ENCODE measurements at regions not wholly inside any gene's neighbourhood (a gene's known extent, or its start where the extent isn't known, plus 50 kb on each side); places are given as distances from the start of the nearest gene placed in this dataset.
A peak's percentile ranks its signal among the peaks of the same experiment; 100 is the strongest.

- no peaks in the 10 kb centered on the region for H3K27me3 ChIP-seq
- peaks cover 0 to 4% (median 0%) of the 10 kb centered on the region in 3 donors for H3K9me3 ChIP-seq
- TF ChIP-seq CTCF (IDR thresholded peaks at IDR 0.05), result no peak
- intact Hi-C loops (cut with DNase I; ENCODE audit: low total_unique reads), result no loop called here
- peak in 1 of 2 donors; percentile 1 for DNase-seq
- no peaks in the 10 kb centered on the region for H3K36me3 ChIP-seq
- H3K4me1 ChIP-seq, result peaks cover 0 to 12% (median 5%) of the 10 kb centered on the region in 4 donors
- H3K27ac ChIP-seq, result no peak overlapping the region
- no peak overlapping the region for H3K4me3 ChIP-seq
These were observed 77.5 kb downstream of the RPLP1 start for GRCh38 chr15:69529961-69530633.

- intact Hi-C loops (cut with DNase I; ENCODE audit: low total_unique reads), result no loop called here
- H3K4me1 ChIP-seq, result peaks cover 0 to 12% (median 5%) of the 10 kb centered on the region in 4 donors
- H3K27ac ChIP-seq, result no peak overlapping the region
- H3K27me3 ChIP-seq, result no peaks in the 10 kb centered on the region
- H3K9me3 ChIP-seq, result peaks cover 0 to under 1% (median 0%) of the 10 kb centered on the region in 3 donors
- no peaks in the 10 kb centered on the region for H3K36me3 ChIP-seq
- no peak overlapping the region for H3K4me3 ChIP-seq
- peak in 1 of 2 donors; percentile 41 for DNase-seq
- TF ChIP-seq CTCF (IDR thresholded peaks at IDR 0.05), result no peak
These were observed 78.5 kb downstream of the RPLP1 start for GRCh38 chr15:69530991-69531664.

DNA sequence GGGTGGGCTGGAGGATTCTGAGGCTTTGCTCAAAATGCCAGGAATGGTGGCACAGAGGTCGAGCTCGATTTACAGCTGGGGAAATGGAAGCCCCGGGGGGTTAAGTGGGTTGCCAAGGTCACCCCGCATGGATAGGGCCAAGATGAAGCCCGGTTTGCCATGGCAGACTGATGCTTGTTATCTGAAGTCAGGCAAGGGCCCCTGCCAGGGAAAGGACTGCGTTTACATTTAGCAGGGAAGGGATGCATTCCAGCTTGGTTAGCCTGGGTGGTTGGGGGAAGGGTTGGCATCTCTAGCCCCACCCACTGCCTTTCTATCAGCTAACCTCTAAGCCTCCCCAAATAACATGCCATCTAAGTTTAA, 79.0 kb downstream of the RPLP1 start:
- peaks cover 0 to 12% (median 5%) of the 10 kb centered on the region in 4 donors for H3K4me1 ChIP-seq
- no peaks in the 10 kb centered on the region for H3K9me3 ChIP-seq
- no peaks in the 10 kb centered on the region for H3K27me3 ChIP-seq
- TF ChIP-seq CTCF (IDR thresholded peaks at IDR 0.05), result no peak
- H3K27ac ChIP-seq, result no peak overlapping the region
- H3K36me3 ChIP-seq, result no peaks in the 10 kb centered on the region
- intact Hi-C loops (cut with DNase I; ENCODE audit: low total_unique reads), result no loop called here
- no peak for DNase-seq
- no peak overlapping the region for H3K4me3 ChIP-seq

DNA sequence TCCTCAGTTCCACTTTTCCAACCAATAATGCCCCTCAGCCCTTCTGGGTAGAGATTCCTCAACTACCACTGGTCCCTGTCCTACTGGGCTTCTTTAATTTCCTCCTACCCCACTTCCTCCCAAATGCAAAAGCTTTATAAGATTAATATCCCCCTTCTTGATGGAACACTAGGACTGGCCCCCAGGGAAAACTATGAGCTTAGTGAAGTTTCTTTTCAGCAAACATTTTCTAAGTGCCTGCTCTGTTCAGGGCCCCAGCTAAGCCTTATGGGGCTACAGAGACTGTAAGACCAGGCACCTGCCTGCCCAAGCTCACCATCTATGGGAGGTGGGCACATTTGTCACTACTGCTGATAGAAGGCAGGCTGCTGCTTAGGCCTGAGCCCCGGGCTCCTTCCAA, 79.4 kb downstream of the RPLP1 start:
- Histone ChIP-seq H3K27me3 (no peaks in the 10 kb centered on the region), H3K4me1 (peaks cover 0 to 12% (median 5%) of the 10 kb centered on the region in 4 donors), H3K36me3 (no peaks in the 10 kb centered on the region), H3K4me3 (no peak overlapping the region), H3K9me3 (no peaks in the 10 kb centered on the region), H3K27ac (no peak overlapping the region)
- intact Hi-C loops (cut with DNase I; ENCODE audit: low total_unique reads), result no loop called here
- no peak for TF ChIP-seq CTCF (IDR thresholded peaks at IDR 0.05)
- no peak for DNase-seq

- H3K4me1 ChIP-seq, result peaks cover 0 to 12% (median 5%) of the 10 kb centered on the region in 4 donors
- intact Hi-C loops (cut with DNase I; ENCODE audit: low total_unique reads), result no loop called here
These were observed 80.2 kb downstream of the RPLP1 start for GRCh38 chr15:69532856-69533255.

More at GRCh38 chr15:69532856-69533255, 80.2 kb downstream of the RPLP1 start:
- no peaks in the 10 kb centered on the region for H3K36me3 ChIP-seq
- no peaks in the 10 kb centered on the region for H3K9me3 ChIP-seq
- peak in 1 of 2 donors; percentile 9 for DNase-seq
- H3K4me3 ChIP-seq, result no peak overlapping the region
- no peak overlapping the region for H3K27ac ChIP-seq
- no peak for TF ChIP-seq CTCF (IDR thresholded peaks at IDR 0.05)
- no peaks in the 10 kb centered on the region for H3K27me3 ChIP-seq
